Peyer's patch (tissue), 4 donors: ENCODE measurements at regions not wholly inside any gene's neighbourhood (a gene's known extent, or its start where the extent isn't known, plus 50 kb on each side); places are given as distances from the start of the nearest gene placed in this dataset.

Source experiments
- POLR2A ChIP-seq, 2 donors: fragments of 450-650 bp; IDR thresholded peaks; one replicate each; pipeline ENCODE4 v1.5.1; 2017; ENCODE audit warnings: antibody characterized with exemption in 2 of 2, mild to moderate bottlenecking in 2 of 2, moderate library complexity in 2 of 2
- TF ChIP-seq, protein P1 (sequence below), 6 experiments: fragments of 450-650 bp in 4 of 6; fragments of 200-600 bp in 2 of 6; sonication (generic) in 1 of 6; IDR thresholded peaks; one replicate each; pipeline ENCODE4 v1.5.1; 2017 to 2019; ENCODE audit warnings: antibody characterized with exemption in 6 of 6, mild to moderate bottlenecking in 3 of 6, moderate library complexity in 1 of 6

DNA sequence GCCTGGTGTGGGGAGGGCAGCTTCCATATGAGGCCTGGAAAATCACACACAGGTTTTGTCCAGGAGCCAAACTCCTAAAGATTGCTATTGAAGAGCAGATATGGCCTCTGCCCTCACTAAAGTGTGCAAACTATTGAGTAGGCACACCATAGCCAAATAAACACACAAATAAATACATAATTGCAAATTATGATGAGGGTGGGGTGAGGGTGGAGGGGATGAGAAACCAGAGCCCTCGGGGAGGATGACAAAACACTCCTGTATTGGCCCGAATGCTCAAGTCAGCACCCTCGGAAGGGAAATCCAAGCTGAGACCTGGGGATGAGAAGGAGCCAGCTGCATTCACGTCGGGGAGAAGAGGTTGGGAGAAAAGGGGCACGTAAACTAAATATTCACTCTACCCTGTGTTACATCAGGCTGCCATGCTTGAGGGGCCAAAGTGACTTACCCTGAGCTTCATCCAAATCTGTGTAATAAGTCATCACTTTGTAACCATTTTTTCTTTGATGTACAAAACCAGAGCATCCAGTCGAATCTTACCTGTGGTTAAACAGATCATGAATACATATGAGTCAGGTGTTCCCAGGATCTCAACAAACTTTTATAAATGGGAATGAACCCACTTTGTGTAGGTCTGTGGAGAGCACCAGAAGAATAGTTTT lies 73.9 kb upstream of the PCSK1 start:
- TF ChIP-seq, protein P1, sequence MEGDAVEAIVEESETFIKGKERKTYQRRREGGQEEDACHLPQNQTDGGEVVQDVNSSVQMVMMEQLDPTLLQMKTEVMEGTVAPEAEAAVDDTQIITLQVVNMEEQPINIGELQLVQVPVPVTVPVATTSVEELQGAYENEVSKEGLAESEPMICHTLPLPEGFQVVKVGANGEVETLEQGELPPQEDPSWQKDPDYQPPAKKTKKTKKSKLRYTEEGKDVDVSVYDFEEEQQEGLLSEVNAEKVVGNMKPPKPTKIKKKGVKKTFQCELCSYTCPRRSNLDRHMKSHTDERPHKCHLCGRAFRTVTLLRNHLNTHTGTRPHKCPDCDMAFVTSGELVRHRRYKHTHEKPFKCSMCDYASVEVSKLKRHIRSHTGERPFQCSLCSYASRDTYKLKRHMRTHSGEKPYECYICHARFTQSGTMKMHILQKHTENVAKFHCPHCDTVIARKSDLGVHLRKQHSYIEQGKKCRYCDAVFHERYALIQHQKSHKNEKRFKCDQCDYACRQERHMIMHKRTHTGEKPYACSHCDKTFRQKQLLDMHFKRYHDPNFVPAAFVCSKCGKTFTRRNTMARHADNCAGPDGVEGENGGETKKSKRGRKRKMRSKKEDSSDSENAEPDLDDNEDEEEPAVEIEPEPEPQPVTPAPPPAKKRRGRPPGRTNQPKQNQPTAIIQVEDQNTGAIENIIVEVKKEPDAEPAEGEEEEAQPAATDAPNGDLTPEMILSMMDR (IDR thresholded peaks at IDR 0.05): no peak
- no peak for TF ChIP-seq POLR2A (IDR thresholded peaks at IDR 0.05)
